A549 (cell line): ENCODE measurements at regions not wholly inside any gene's neighbourhood (a gene's known extent, or its start where the extent isn't known, plus 50 kb on each side); places are given as distances from the start of the nearest gene placed in this dataset.

Experiments
- ATAC-seq, 2 experiments: fragments of 200-7000 bp in 1 of 2; fragments of >200 bp in 1 of 2; cut with Nextera tagmentation in 1 of 2; cut with Tn5 transposase in 1 of 2; 3 replicates each; pipeline versions ENCODE4 v1.8.0 to v1.9.1; 2018 to 2020; ENCODE audit warnings: mild to moderate bottlenecking in 1 of 2, moderate library complexity in 1 of 2
- CTCF ChIA-PET: fragments of 300-600 bp; sonication (Branson Sonifier 250); formaldehyde crosslinking; extraction: SDS; loops from one replicate; lab custom pipeline; 2021; ENCODE audit warnings: antibody characterized with exemption, inconsistent platforms; lab: Yijun Ruan, JAX
- POLR2A ChIA-PET: fragments of 350-600 bp; formaldehyde crosslinking; extraction: SDS; loops from one replicate; lab custom pipeline; 2021; ENCODE audit warnings: antibody characterized with exemption, inconsistent platforms; lab: Yijun Ruan, JAX
- DNase-seq, 2 experiments: peaks; one replicate each; pipeline versions ENCODE4 v3.0.0 to v3.0.0-alpha.2; 2011 to 2016; ENCODE audit warnings: low read depth in 1 of 2, low spot score in 1 of 2
- FAIRE-seq: peaks from 2 replicates; lab custom pipeline; 2011; peaks lifted over from hg19 to GRCh38; lab: Jason Lieb, UNC
- H3K27ac ChIP-seq, 2 experiments: fragments of >200 bp; sonication (Bioruptor Twin); formaldehyde crosslinking; 3 replicates each; pipeline ENCODE4 v1.5.1; 2016 to 2017
- H3K4me1 ChIP-seq: fragments of >200 bp; sonication (Bioruptor Twin); formaldehyde crosslinking; 3 replicates; pipeline ENCODE4 v1.6.1; 2016
- H3K4me2 ChIP-seq: fragments of >200 bp; sonication (Bioruptor Twin); formaldehyde crosslinking; 3 replicates; pipeline ENCODE4 v1.6.1; 2016
- H3K4me3 ChIP-seq: fragments of >200 bp; sonication (Bioruptor Twin); formaldehyde crosslinking; 3 replicates; pipeline ENCODE4 v1.5.1; 2016
- H3K9me3 ChIP-seq: fragments of >200 bp; sonication (Bioruptor Twin); formaldehyde crosslinking; 3 replicates; pipeline ENCODE4 v1.6.1; 2016
- BHLHE40 ChIP-seq: IDR thresholded peaks from 2 replicates; pipeline ENCODE4 v1.6.1; 2012; ENCODE audit warnings: low read depth, low read length, inconsistent platforms
- CBX2 ChIP-seq: fragments of 200-600 bp; sonication (generic); IDR thresholded peaks from 2 replicates; pipeline ENCODE4 v1.6.1; 2016; ENCODE audit warnings: low read depth, mild to moderate bottlenecking, borderline replicate concordance
- CBX8 ChIP-seq: fragments of 200-600 bp; sonication (generic); IDR thresholded peaks from 2 replicates; pipeline ENCODE4 v1.6.1; 2016
- CEBPB ChIP-seq, 2 experiments: fragments of >200 bp in 1 of 2; sonication (Bioruptor Twin) in 1 of 2; formaldehyde crosslinking in 1 of 2; IDR thresholded peaks; 2 replicates each; pipeline ENCODE4 v1.6.1; 2012 to 2016
- EP300 ChIP-seq, 2 experiments: fragments of >200 bp; sonication (Bioruptor Twin); formaldehyde crosslinking; IDR thresholded peaks; 2 replicates in 1 of 2; 3 replicates in 1 of 2; pipeline ENCODE4 v1.6.1; 2016 to 2017
- FOSB ChIP-seq: fragments of 250-450 bp; sonication (Bioruptor Pico); IDR thresholded peaks from 2 replicates; pipeline ENCODE4 v1.5.0; 2020; ENCODE audit warnings: mild to moderate bottlenecking, moderate library complexity
- JUN ChIP-seq, 2 experiments: fragments of >200 bp; sonication (Bioruptor Twin); formaldehyde crosslinking; IDR thresholded peaks; 2 replicates in 1 of 2; 3 replicates in 1 of 2; pipeline ENCODE4 v1.6.1; 2016 to 2017
- NPAS2 ChIP-seq: fragments of 250-450 bp; sonication (Bioruptor Pico); IDR thresholded peaks from 2 replicates; pipeline ENCODE4 v1.8.0; 2022; ENCODE audit warnings: mild to moderate bottlenecking, moderate library complexity, borderline replicate concordance
- PHF8 ChIP-seq: fragments of 200-600 bp; sonication (generic); IDR thresholded peaks from 2 replicates; pipeline ENCODE4 v1.6.1; 2016; ENCODE audit warnings: low read depth, mild to moderate bottlenecking, antibody characterized with exemption, moderate library complexity, borderline replicate concordance
- POLR2AphosphoS2 ChIP-seq: conservative IDR thresholded peaks from 2 replicates; pipeline ENCODE4 v1.6.1; 2012; ENCODE audit warnings: low read length, improper control_type of control experiment, inconsistent platforms
- RCOR1 ChIP-seq: fragments of 150-350 bp; IDR thresholded peaks from 2 replicates; pipeline ENCODE4 v1.6.1; 2014; ENCODE audit warnings: antibody characterized with exemption, low read length, low read depth
- SREBF2 ChIP-seq: fragments of 450-650 bp; IDR thresholded peaks from 2 replicates; pipeline ENCODE4 v1.6.1; 2014; ENCODE audit warnings: mild to moderate bottlenecking, moderate library complexity
- TFCP2L1 ChIP-seq: fragments of 250-450 bp; sonication (Bioruptor Pico); IDR thresholded peaks from 2 replicates; pipeline ENCODE4 v1.5.0; 2021; ENCODE audit warnings: mild to moderate bottlenecking
- ZC3H11A ChIP-seq: fragments of 450-650 bp; IDR thresholded peaks from 2 replicates; pipeline ENCODE4 v1.6.1; 2014; ENCODE audit warnings: antibody characterized with exemption, mild to moderate bottlenecking
- ZSCAN20 ChIP-seq: fragments of 250-450 bp; sonication (Bioruptor Pico); IDR thresholded peaks from 2 replicates; pipeline ENCODE4 v1.8.0; 2022; ENCODE audit warnings: mild to moderate bottlenecking, moderate library complexity
- WGBS: methylation state at CpG from one replicate; pipeline ENCODE4 v1.1.6; 2017; ENCODE audit errors: missing lambda C conversion rate; 5-methylcytosine and 5-hydroxymethylcytosine counted together
- TF ChIP-seq, protein P1 (sequence below): IDR thresholded peaks from 2 replicates; pipeline ENCODE4 v1.6.1; 2012
- TF ChIP-seq, protein P2 (sequence below): fragments of 150-350 bp; IDR thresholded peaks from 2 replicates; pipeline ENCODE4 v1.6.1; 2014; ENCODE audit warnings: low read depth, mild to moderate bottlenecking, low read length

DNA sequence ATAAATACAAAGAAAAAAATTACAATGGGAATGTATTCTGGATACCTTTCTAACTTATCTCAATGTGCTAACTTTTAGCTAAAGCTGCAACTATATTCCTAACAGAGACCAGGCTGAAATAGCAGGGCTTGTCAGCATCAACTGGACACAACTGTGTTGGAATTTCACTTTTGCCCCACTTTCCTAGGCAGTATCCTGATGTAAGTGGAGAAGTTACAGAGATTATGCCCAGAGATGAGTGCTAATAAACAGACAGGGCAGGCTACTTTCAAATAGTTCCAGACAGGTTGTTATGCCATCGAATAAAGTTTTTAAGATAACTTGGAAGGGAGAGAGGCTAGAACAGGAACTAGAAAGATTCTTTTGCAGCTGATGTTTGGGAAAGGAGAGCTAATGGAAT is 201.9 kb downstream of the KCTD12 start:
- 9% methylated on average over 1 of the region's 1 CpG for WGBS
- CTCF ChIA-PET = no interaction called here
- Histone ChIP-seq H3K4me3 (no peak overlapping the region), H3K9me3 (no peaks in the 10 kb centered on the region), H3K4me1 (no peaks in the 10 kb centered on the region), H3K4me2 (no peak overlapping the region), H3K27ac (no peak overlapping the region)
- DNase-seq (no peak), ATAC-seq (no peak), FAIRE-seq (no peak)
- POLR2A ChIA-PET = no interaction called here
- TF ChIP-seq ZSCAN20 (CRISPR knock-in tag) = no peak
- no peak for TF ChIP-seq CEBPB (IDR thresholded peaks at IDR 0.05)
- no peak for TF ChIP-seq NPAS2 (CRISPR knock-in tag)
- TF ChIP-seq POLR2AphosphoS2 = no peak
- TF ChIP-seq BHLHE40 = no peak
- no peak for TF ChIP-seq PHF8
- no peak for TF ChIP-seq RCOR1
- TF ChIP-seq ZC3H11A = no peak

DNA sequence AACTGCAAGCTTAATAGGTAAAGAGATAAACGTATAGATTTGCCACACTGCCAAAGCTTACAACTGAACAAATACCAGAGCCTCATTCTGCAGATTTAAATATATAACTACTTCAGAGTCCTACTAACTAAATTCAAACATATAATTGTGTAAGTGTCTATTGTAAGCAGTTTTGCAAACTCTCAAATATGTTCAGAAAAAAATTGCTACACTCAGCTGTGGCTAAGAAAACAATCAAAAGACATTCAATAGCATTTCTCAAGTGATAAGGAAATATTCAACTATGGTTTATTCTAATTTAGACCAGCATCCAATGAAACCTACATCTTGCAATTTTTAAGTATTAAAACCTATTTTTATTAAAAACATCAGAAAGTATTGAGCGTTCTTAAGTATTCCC is 202.4 kb downstream of the KCTD12 start:
- no peak overlapping the region for H3K27ac ChIP-seq
- TF ChIP-seq JUN (IDR thresholded peaks at IDR 0.05) = no peak
- TF ChIP-seq EP300 (IDR thresholded peaks at IDR 0.05) = no peak
- TF ChIP-seq CBX8 = no peak
- CTCF ChIA-PET = no interaction called here
- POLR2A ChIA-PET = no interaction called here
- DNase-seq = no peak
- H3K9me3 ChIP-seq = no peaks in the 10 kb centered on the region
- no peak for FAIRE-seq
- no peak overlapping the region for H3K4me2 ChIP-seq
- no peak for ATAC-seq
- H3K4me1 ChIP-seq = no peaks in the 10 kb centered on the region
- WGBS = 37% methylated on average over 2 of the region's 2 CpGs
- H3K4me3 ChIP-seq = no peak overlapping the region

DNA sequence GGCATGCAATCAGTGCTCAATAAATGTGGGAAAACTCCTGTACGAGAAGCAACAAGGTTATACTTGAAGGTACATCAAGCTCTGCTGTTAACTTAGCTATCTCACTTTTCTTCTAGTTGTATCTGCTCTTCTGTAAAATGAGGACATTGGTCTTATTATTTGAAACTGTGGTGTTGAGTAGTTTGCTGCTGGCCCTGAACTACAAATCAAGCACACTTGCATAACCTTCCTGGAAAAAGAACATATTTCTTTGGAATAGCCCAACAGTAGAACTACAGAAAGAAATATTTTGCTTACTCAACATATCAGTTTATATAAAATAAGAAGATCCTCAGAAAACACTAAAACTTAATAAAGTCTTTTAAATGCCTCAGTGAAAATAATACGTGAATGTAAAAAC is 203.0 kb downstream of the KCTD12 start:
- FAIRE-seq = no peak
- POLR2A ChIA-PET = no interaction called here
- Histone ChIP-seq H3K27ac (no peak overlapping the region), H3K4me3 (no peak overlapping the region), H3K4me1 (no peaks in the 10 kb centered on the region), H3K4me2 (no peak overlapping the region), H3K9me3 (no peaks in the 10 kb centered on the region)
- TF ChIP-seq SREBF2 = no peak
- no peak for DNase-seq
- CTCF ChIA-PET = no interaction called here
- no peak for ATAC-seq
- WGBS = 44% methylated on average over 2 of the region's 2 CpGs

DNA sequence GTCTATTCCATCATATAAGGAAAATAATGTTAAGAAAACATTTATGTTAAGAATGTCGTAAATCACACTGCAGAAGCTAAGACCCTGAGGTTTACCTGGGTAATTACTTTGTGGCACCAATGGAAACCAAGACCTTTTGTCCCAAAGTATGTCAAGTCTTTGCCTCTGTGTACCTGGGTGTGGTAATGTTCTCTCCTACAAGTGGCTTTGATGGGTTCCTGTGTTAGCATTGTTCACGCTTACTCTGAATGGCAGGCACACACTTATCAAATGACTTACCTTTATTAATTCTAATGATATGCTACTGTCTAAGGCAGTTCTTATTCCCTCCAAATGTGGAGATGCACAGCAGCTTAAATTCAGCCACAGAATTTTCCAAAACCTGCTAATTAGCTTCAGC is 206.1 kb downstream of the KCTD12 start:
- Histone ChIP-seq H3K4me1 (no peaks in the 10 kb centered on the region), H3K4me2 (no peak overlapping the region), H3K27ac (no peak overlapping the region), H3K9me3 (no peaks in the 10 kb centered on the region), H3K4me3 (no peak overlapping the region)
- DNase-seq (no peak), FAIRE-seq (no peak), ATAC-seq (no peak)
- TF ChIP-seq POLR2AphosphoS2 (no peak), TFCP2L1 (CRISPR knock-in tag) (no peak), ZSCAN20 (CRISPR knock-in tag) (no peak), FOSB (no peak), CBX2 (no peak)
- TF ChIP-seq, protein P1, sequence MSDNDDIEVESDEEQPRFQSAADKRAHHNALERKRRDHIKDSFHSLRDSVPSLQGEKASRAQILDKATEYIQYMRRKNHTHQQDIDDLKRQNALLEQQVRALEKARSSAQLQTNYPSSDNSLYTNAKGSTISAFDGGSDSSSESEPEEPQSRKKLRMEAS = no peak
- ChIA-PET CTCF (no interaction called here), POLR2A (no interaction called here)
- 55% methylated on average over 2 of the region's 2 CpGs for WGBS

DNA sequence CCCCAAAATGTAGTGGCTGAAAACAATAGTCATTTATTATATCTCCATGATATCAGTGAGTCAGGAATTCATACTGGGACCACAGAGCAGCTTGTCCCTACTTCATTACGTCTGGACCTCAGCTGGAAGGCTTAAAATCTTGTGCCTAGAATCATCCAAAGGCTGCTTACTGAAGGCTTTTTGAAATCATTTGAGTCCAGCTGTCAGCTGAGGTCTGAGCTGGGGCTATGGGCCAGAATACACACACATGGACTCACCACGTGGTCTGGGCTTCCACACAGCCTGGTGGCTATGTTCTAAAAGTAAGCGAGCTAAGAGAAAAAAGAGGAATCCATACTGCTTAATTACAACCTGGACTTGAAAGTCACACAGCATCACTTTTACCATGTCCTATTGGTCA is 209.2 kb downstream of the KCTD12 start:
- ChIA-PET CTCF (no interaction called here), POLR2A (no interaction called here)
- no peaks in the 10 kb centered on the region for H3K9me3 ChIP-seq
- H3K27ac ChIP-seq = no peak overlapping the region
- 36% methylated on average over 3 of the region's 3 CpGs for WGBS
- TF ChIP-seq CEBPB (IDR thresholded peaks at IDR 0.05) (no peak), CBX2 (no peak)
- TF ChIP-seq, protein P2, sequence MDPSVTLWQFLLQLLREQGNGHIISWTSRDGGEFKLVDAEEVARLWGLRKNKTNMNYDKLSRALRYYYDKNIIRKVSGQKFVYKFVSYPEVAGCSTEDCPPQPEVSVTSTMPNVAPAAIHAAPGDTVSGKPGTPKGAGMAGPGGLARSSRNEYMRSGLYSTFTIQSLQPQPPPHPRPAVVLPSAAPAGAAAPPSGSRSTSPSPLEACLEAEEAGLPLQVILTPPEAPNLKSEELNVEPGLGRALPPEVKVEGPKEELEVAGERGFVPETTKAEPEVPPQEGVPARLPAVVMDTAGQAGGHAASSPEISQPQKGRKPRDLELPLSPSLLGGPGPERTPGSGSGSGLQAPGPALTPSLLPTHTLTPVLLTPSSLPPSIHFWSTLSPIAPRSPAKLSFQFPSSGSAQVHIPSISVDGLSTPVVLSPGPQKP = no peak
- TF ChIP-seq, protein P1 = no peak
- DNase-seq (no peak), FAIRE-seq (no peak), ATAC-seq (no peak)
- H3K4me2 ChIP-seq = no peak overlapping the region
- no peaks in the 10 kb centered on the region for H3K4me1 ChIP-seq
- no peak overlapping the region for H3K4me3 ChIP-seq
